Activated CD4-positive, alpha-beta T cell treated with anti-CD3 and anti-CD28 coated beads, Interleukin-2, Interleukin-4, amounts not matched to agents 100 ng/mL and 50 ng/mL, durations not matched to agents 16 hours and 8 hours (primary cell): ENCODE measurements at regions not wholly inside any gene's neighbourhood (a gene's known extent, or its start where the extent isn't known, plus 50 kb on each side); places are given as distances from the start of the nearest gene placed in this dataset.

ENCODE experiments used
- DNase-seq: peaks from one replicate; pipeline ENCODE4 v3.0.0-alpha.2; 2020; ENCODE audit warnings: low spot score

- DNase-seq, result no peak
Measured at GRCh38 chr7:18315241-18315640, 180.3 kb upstream of the HDAC9 start.

- DNase-seq, result no peak
Measured at GRCh38 chr7:18317941-18318340, 177.6 kb upstream of the HDAC9 start.

GRCh38 chr7:18320422-18320821 lies 175.1 kb upstream of the HDAC9 start:
- DNase-seq, result no peak

GRCh38 chr7:18320971-18321567 lies 174.5 kb upstream of the HDAC9 start:
- peak; percentile 22 for DNase-seq

- DNase-seq, result no peak
Measured at GRCh38 chr7:18330548-18330947, 165.0 kb upstream of the HDAC9 start.

- DNase-seq, result no peak
Measured at GRCh38 chr7:18336626-18337025, 158.9 kb upstream of the HDAC9 start.

GRCh38 chr7:18337048-18337809 lies 158.3 kb upstream of the HDAC9 start:
- no peak for DNase-seq

GRCh38 chr7:18338910-18339523 lies 156.5 kb upstream of the HDAC9 start:
- DNase-seq, result no peak

- DNase-seq, result no peak
Measured at GRCh38 chr7:18341756-18342155, 153.8 kb upstream of the HDAC9 start.

- DNase-seq, result no peak
Measured at GRCh38 chr7:18343047-18343446, 152.5 kb upstream of the HDAC9 start.

GRCh38 chr7:18344536-18344935 lies 151.0 kb upstream of the HDAC9 start:
- DNase-seq, result no peak

GRCh38 chr7:18345641-18346234 lies 149.8 kb upstream of the HDAC9 start:
- peak; percentile 31 for DNase-seq

GRCh38 chr7:18347170-18347569 lies 148.4 kb upstream of the HDAC9 start:
- DNase-seq, result no peak

GRCh38 chr7:18350678-18351077 lies 144.9 kb upstream of the HDAC9 start:
- no peak for DNase-seq

GRCh38 chr7:18352339-18353255 lies 143.0 kb upstream of the HDAC9 start:
- peak; percentile 49 for DNase-seq

GRCh38 chr7:18353339-18353738 lies 142.2 kb upstream of the HDAC9 start:
- no peak for DNase-seq

GRCh38 chr7:18354108-18355085 lies 141.2 kb upstream of the HDAC9 start:
- DNase-seq, result no peak

GRCh38 chr7:18356191-18356645 lies 139.3 kb upstream of the HDAC9 start:
- peak; percentile 10 for DNase-seq

GRCh38 chr7:18357691-18358090 lies 137.9 kb upstream of the HDAC9 start:
- peak; percentile 21 for DNase-seq

- DNase-seq, result no peak
Measured at GRCh38 chr7:18361756-18362155, 133.8 kb upstream of the HDAC9 start.
